Liver (tissue), 8 donors: ENCODE measurements at regions not wholly inside any gene's neighbourhood (a gene's known extent, or its start where the extent isn't known, plus 50 kb on each side); places are given as distances from the start of the nearest gene placed in this dataset.

Experiments
- DNase-seq: peaks from one replicate; pipeline ENCODE4 v3.0.0-alpha.2; 2017; ENCODE audit warnings: low spot score
- H3K27ac ChIP-seq, 2 donors: one replicate each; pipeline ENCODE4 v1.7.0; 2013; ENCODE audit warnings: inconsistent platforms in 2 of 2, low read length in 2 of 2, control low read depth in 1 of 2, low read depth in 1 of 2, mild to moderate bottlenecking in 1 of 2
- H3K27me3 ChIP-seq, 4 donors: one replicate each; pipeline versions ENCODE4 v1.6.1 to v1.7.0; 2013; ENCODE audit warnings: low read length in 3 of 4, inconsistent platforms in 1 of 4, mild to moderate bottlenecking in 1 of 4, moderate library complexity in 1 of 4; ENCODE audit not compliant: control insufficient read depth in 4 of 4, insufficient read depth in 4 of 4
- H3K36me3 ChIP-seq, 4 donors: one replicate each; pipeline versions ENCODE4 v1.6.1 to v1.7.0; 2013; ENCODE audit warnings: low read length in 3 of 4, mild to moderate bottlenecking in 3 of 4, low read depth in 1 of 4, moderate library complexity in 1 of 4; ENCODE audit not compliant: control insufficient read depth in 4 of 4, insufficient read depth in 3 of 4
- H3K4me1 ChIP-seq, 4 donors: one replicate each; pipeline versions ENCODE4 v1.6.1 to v1.7.0; 2013; ENCODE audit warnings: low read length in 3 of 4, mild to moderate bottlenecking in 3 of 4, moderate library complexity in 1 of 4; ENCODE audit not compliant: control insufficient read depth in 4 of 4, insufficient read depth in 4 of 4
- H3K4me3 ChIP-seq, 3 donors: one replicate each; pipeline versions ENCODE4 v1.6.1 to v1.7.0; 2013; ENCODE audit warnings: low read length in 3 of 3, control low read depth in 1 of 3, low read depth in 1 of 3, mild to moderate bottlenecking in 1 of 3
- H3K9ac ChIP-seq, 2 donors: one replicate each; pipeline ENCODE4 v1.7.0; 2013; ENCODE audit warnings: low read length in 2 of 2, mild to moderate bottlenecking in 2 of 2, moderate library complexity in 2 of 2, control low read depth in 1 of 2, low read depth in 1 of 2
- H3K9me3 ChIP-seq, 4 donors: one replicate each; pipeline versions ENCODE4 v1.6.1 to v1.7.0; 2013; ENCODE audit warnings: low read length in 3 of 4; ENCODE audit not compliant: control insufficient read depth in 4 of 4
- ATF3 ChIP-seq: IDR thresholded peaks from 2 replicates; pipeline ENCODE4 v1.6.1; 2016; ENCODE audit warnings: antibody characterized with exemption
- CTCF ChIP-seq: fragments of 150-350 bp; IDR thresholded peaks from 2 replicates; pipeline ENCODE4 v1.5.1; 2017; ENCODE audit warnings: improper control_type of control experiment, low read depth, low read length; ENCODE audit not compliant: missing input control
- EGR1 ChIP-seq, 2 donors: IDR thresholded peaks; 2 replicates each; pipeline ENCODE4 v1.6.1; 2016 to 2018; ENCODE audit warnings: antibody characterized with exemption in 2 of 2, low read depth in 2 of 2
- FOXA1 ChIP-seq: IDR thresholded peaks from 2 replicates; pipeline ENCODE4 v1.6.1; 2016; ENCODE audit warnings: antibody characterized with exemption
- FOXA2 ChIP-seq: IDR thresholded peaks from 2 replicates; pipeline ENCODE4 v1.6.1; 2016; ENCODE audit warnings: antibody characterized with exemption
- GABPA ChIP-seq, 2 donors: IDR thresholded peaks in 1 of 2; conservative IDR thresholded peaks in 1 of 2; 2 replicates each; pipeline ENCODE4 v1.6.1; 2016; ENCODE audit warnings: antibody characterized with exemption in 2 of 2, mild to moderate bottlenecking in 1 of 2, moderate library complexity in 1 of 2
- HNF4A ChIP-seq, 2 donors: conservative IDR thresholded peaks; 2 replicates each; pipeline ENCODE4 v1.6.1; 2016; ENCODE audit warnings: antibody characterized with exemption in 2 of 2, mild to moderate bottlenecking in 2 of 2
- HNF4G ChIP-seq: IDR thresholded peaks from 2 replicates; pipeline ENCODE4 v1.6.1; 2016; ENCODE audit warnings: antibody characterized with exemption
- JUND ChIP-seq, 2 donors: IDR thresholded peaks; 2 replicates each; pipeline ENCODE4 v1.6.1; 2016; ENCODE audit warnings: antibody characterized with exemption in 2 of 2
- MAX ChIP-seq: IDR thresholded peaks from 2 replicates; pipeline ENCODE4 v1.6.1; 2016; ENCODE audit warnings: antibody characterized with exemption
- NR2F2 ChIP-seq: IDR thresholded peaks from 2 replicates; pipeline ENCODE4 v1.6.1; 2016; ENCODE audit warnings: antibody characterized with exemption
- RAD21 ChIP-seq, 2 donors: IDR thresholded peaks; 2 replicates each; pipeline ENCODE4 v1.6.1; 2016; ENCODE audit warnings: antibody characterized with exemption in 2 of 2, mild to moderate bottlenecking in 2 of 2
- REST ChIP-seq: IDR thresholded peaks from 2 replicates; pipeline ENCODE4 v1.6.1; 2016; ENCODE audit warnings: antibody characterized with exemption, mild to moderate bottlenecking
- RXRA ChIP-seq, 2 donors: IDR thresholded peaks; 2 replicates each; pipeline ENCODE4 v1.6.1; 2017 to 2018; ENCODE audit warnings: antibody characterized with exemption in 2 of 2, mild to moderate bottlenecking in 1 of 2
- SP1 ChIP-seq: IDR thresholded peaks from 2 replicates; pipeline ENCODE4 v1.6.1; 2018; ENCODE audit warnings: antibody characterized with exemption, mild to moderate bottlenecking
- TAF1 ChIP-seq: conservative IDR thresholded peaks from 2 replicates; pipeline ENCODE4 v1.6.1; 2016; ENCODE audit warnings: antibody characterized with exemption, mild to moderate bottlenecking
- YY1 ChIP-seq: IDR thresholded peaks from 2 replicates; pipeline ENCODE4 v1.6.1; 2016; ENCODE audit warnings: antibody characterized with exemption, mild to moderate bottlenecking
- ZBTB33 ChIP-seq: IDR thresholded peaks from 2 replicates; pipeline ENCODE4 v1.6.1; 2016; ENCODE audit warnings: antibody characterized with exemption
- WGBS: extraction: QIAGEN DNeasy Blood & Tissue Kit; methylation state at CpG from one replicate; pipeline ENCODE4 v1.1.7; 2013; 5-methylcytosine and 5-hydroxymethylcytosine counted together
- donor health status: healthy.
- donor health status: healthy.
- donor health status: healthy.
- donor health status: healthy.
- donor health status: healthy.

GRCh38 chr9:134537951-134538641 lies 103.5 kb upstream of the COL5A1 start:
- no peak overlapping the region for H3K4me3 ChIP-seq
- 71% methylated on average over 21 of the region's 21 CpGs for WGBS
- no peak overlapping the region for H3K9ac ChIP-seq
- H3K9me3 ChIP-seq, result no peaks in the 10 kb centered on the region
- no peak for DNase-seq
- no peaks in the 10 kb centered on the region for H3K4me1 ChIP-seq
- TF ChIP-seq REST (no peak), FOXA1 (no peak), RAD21 (IDR thresholded peaks at IDR 0.05) (no peak), YY1 (no peak), TAF1 (no peak), SP1 (no peak), HNF4G (no peak), ZBTB33 (no peak), CTCF (no peak), EGR1 (IDR thresholded peaks at IDR 0.05; ENCODE audit: low read depth in 2 of 2) (no peak), ATF3 (no peak), JUND (IDR thresholded peaks at IDR 0.05) (no peak), NR2F2 (no peak), GABPA (IDR thresholded peaks at IDR 0.05 in 1 of 2, conservative IDR thresholded peaks at IDR 0.05 in 1 of 2) (no peak), HNF4A (conservative IDR thresholded peaks at IDR 0.05) (no peak), FOXA2 (no peak), MAX (no peak), RXRA (IDR thresholded peaks at IDR 0.05) (no peak)
- peaks cover 0 to 7% (median 2%) of the 10 kb centered on the region in 4 donors for H3K27me3 ChIP-seq
- no peaks in the 10 kb centered on the region for H3K36me3 ChIP-seq
- H3K27ac ChIP-seq, result no peak overlapping the region
